Spleen (tissue), 7 donors: ENCODE measurements at regions not wholly inside any gene's neighbourhood (a gene's known extent, or its start where the extent isn't known, plus 50 kb on each side); places are given as distances from the start of the nearest gene placed in this dataset.

ENCODE experiments used
- CTCF ChIP-seq, 11 experiments: fragments of 200-600 bp in 7 of 11; fragments of 450-650 bp in 4 of 11; sonication (generic) in 4 of 11; IDR thresholded peaks in 8 of 11; conservative IDR thresholded peaks in 3 of 11; 1 replicate in 7 of 11; 2 replicates in 4 of 11; pipeline versions ENCODE4 v1.4.0 to v1.8.0; 2016 to 2021; ENCODE audit warnings: antibody characterized with exemption in 11 of 11, inconsistent platforms in 4 of 11, mild to moderate bottlenecking in 1 of 11
- POLR2AphosphoS5 ChIP-seq, 3 donors: sonication (generic); formaldehyde crosslinking; IDR thresholded peaks; one replicate each; pipeline ENCODE4 v1.5.1; 2017; ENCODE audit warnings: antibody characterized with exemption in 3 of 3
- donor health status: DM: no; HTN: no; CAD: no; lungs with moderate emphysema.
- donor health status: DM: no; HTN: no; CAD: no.
- donor health status: DM: no; HTN: no; CAD: no.

GRCh38 chr10:88187472-88187871 lies 324.0 kb downstream of the PTEN start:
- TF ChIP-seq POLR2AphosphoS5 (IDR thresholded peaks at IDR 0.05) (no peak), CTCF (IDR thresholded peaks at IDR 0.05 in 8 of 11, conservative IDR thresholded peaks at IDR 0.05 in 3 of 11) (no peak)
